WTC11 (cell line): ENCODE measurements at regions not wholly inside any gene's neighbourhood (a gene's known extent, or its start where the extent isn't known, plus 50 kb on each side); places are given as distances from the start of the nearest gene placed in this dataset.

ENCODE experiments used
- CTCF ChIP-seq: fragments of 200-600 bp; IDR thresholded peaks from 2 replicates; pipeline ENCODE4 v1.8.0; 2022; ENCODE audit warnings: antibody characterized with exemption
- PRRX2 ChIP-seq: fragments of 250-450 bp; sonication (Bioruptor Pico); IDR thresholded peaks from 2 replicates; pipeline ENCODE4 v1.8.0; 2021; ENCODE audit warnings: mild to moderate bottlenecking

GRCh38 chr1:94646141-94646643 is 104.6 kb upstream of the F3 start:
- TF ChIP-seq PRRX2 (CRISPR knock-in tag) (no peak), CTCF (no peak)
